HepG2 (cell line): ENCODE measurements at regions not wholly inside any gene's neighbourhood (a gene's known extent, or its start where the extent isn't known, plus 50 kb on each side); places are given as distances from the start of the nearest gene placed in this dataset.

Experiments used
- ATAC-seq: fragments of 200-7000 bp; cut with Tn5 transposase; 3 replicates; pipeline ENCODE4 v1.9.1; 2020; ENCODE audit warnings: mild to moderate bottlenecking, moderate library complexity
- BruUV-seq: library from RNA; stranded (reverse); fragments of 400-500 nt; replicated peaks from 2 replicates; lab custom pipeline; 2021; lab: Mats Ljungman, UMichigan
- CTCF ChIA-PET: fragments of 300-600 bp; formaldehyde crosslinking; extraction: SDS; loops from one replicate; lab custom pipeline; 2021; ENCODE audit warnings: low total read pairs, inconsistent platforms, low intra/inter-chr PET ratio; lab: Yijun Ruan, JAX
- POLR2A ChIA-PET: fragments of 350-600 bp; sonication (Branson Sonifier 250); formaldehyde crosslinking; loops from one replicate; lab custom pipeline; 2020; ENCODE audit warnings: antibody characterized with exemption, inconsistent platforms; lab: Yijun Ruan, JAX
- DNase-seq: peaks from one replicate; pipeline ENCODE4 v3.0.0-alpha.2; 2015; ENCODE audit warnings: low spot score
- FAIRE-seq: peaks from 3 replicates; lab custom pipeline; 2011; peaks lifted over from hg19 to GRCh38; lab: Jason Lieb, UNC
- H2AFZ ChIP-seq: one replicate; pipeline ENCODE4 v1.6.1; 2011; ENCODE audit warnings: low read length, inconsistent platforms
- H3K27ac ChIP-seq: fragments of 300-600 bp; 3 replicates; pipeline ENCODE4 v1.8.0; 2011; ENCODE audit warnings: mixed run types, mild to moderate bottlenecking, mixed read lengths, low read length, inconsistent platforms; ENCODE audit not compliant: insufficient read depth; ENCODE audit errors: extremely low read length
- H3K27me3 ChIP-seq, 2 experiments: fragments of 200-600 bp in 1 of 2; 2 replicates in 1 of 2; 3 replicates in 1 of 2; pipeline versions ENCODE4 v1.6.0 to v1.8.0; 2011; ENCODE audit warnings: low read length in 2 of 2, mild to moderate bottlenecking in 2 of 2, moderate library complexity in 2 of 2, inconsistent platforms in 1 of 2; ENCODE audit not compliant: insufficient read depth in 2 of 2, control insufficient read depth in 1 of 2
- H3K36me3 ChIP-seq, 2 experiments: fragments of 200-600 bp in 1 of 2; replicated peaks in 1 of 2; 2 replicates in 1 of 2; 3 replicates in 1 of 2; pipeline versions ENCODE4 v1.5.1 to v1.8.0; 2011; ENCODE audit warnings: low read length in 2 of 2, inconsistent platforms in 1 of 2; ENCODE audit not compliant: insufficient read depth in 2 of 2, control insufficient read depth in 1 of 2
- H3K4me1 ChIP-seq: 2 replicates; pipeline ENCODE4 v1.5.1; 2012; ENCODE audit warnings: low read length, inconsistent platforms; ENCODE audit not compliant: insufficient read depth
- H3K4me2 ChIP-seq: 2 replicates; pipeline ENCODE4 v1.6.0; 2011; ENCODE audit warnings: low read depth, low read length, inconsistent platforms
- H3K4me3 ChIP-seq, 3 experiments: fragments of 200-600 bp in 1 of 3; sonication (generic), shearing (Covaris generic) in 1 of 3; replicated peaks in 1 of 3; 2 replicates each; pipeline ENCODE4 v1.5.1; 2011 to 2016; ENCODE audit warnings: low read length in 3 of 3, inconsistent platforms in 2 of 3, low read depth in 2 of 3, mild to moderate bottlenecking in 2 of 3, control low read depth in 1 of 3, mixed read lengths in 1 of 3; ENCODE audit not compliant: insufficient read depth in 1 of 3
- H3K79me2 ChIP-seq: one replicate; pipeline ENCODE4 v1.6.1; 2011; ENCODE audit warnings: low read length, inconsistent platforms; ENCODE audit not compliant: insufficient read depth
- H3K9ac ChIP-seq: 2 replicates; pipeline ENCODE4 v1.6.0; 2011; ENCODE audit warnings: mild to moderate bottlenecking, low read depth, low read length, inconsistent platforms; ENCODE audit not compliant: insufficient read depth
- H3K9me3 ChIP-seq: 2 replicates; pipeline ENCODE4 v1.5.1; 2012; ENCODE audit warnings: mild to moderate bottlenecking, low read length
- H4K20me1 ChIP-seq: 2 replicates; pipeline ENCODE4 v1.6.0; 2011; ENCODE audit warnings: inconsistent platforms, mild to moderate bottlenecking, low read length, moderate library complexity; ENCODE audit not compliant: insufficient read depth
- JUNB ChIP-seq: sonication (generic); formaldehyde crosslinking; IDR thresholded peaks from 2 replicates; pipeline ENCODE4 v1.8.0; 2022; ENCODE audit warnings: missing genetic modification reagents, mild to moderate bottlenecking, borderline replicate concordance
- KLF13 ChIP-seq: sonication (generic); formaldehyde crosslinking; IDR thresholded peaks from 2 replicates; pipeline ENCODE4 v1.4.0; 2020; ENCODE audit warnings: mild to moderate bottlenecking, missing genetic modification reagents
- MBNL3 ChIP-seq: fragments of 250-450 bp; sonication (Bioruptor Pico); conservative IDR thresholded peaks from 2 replicates; pipeline ENCODE4 v1.8.0; 2022; ENCODE audit warnings: mild to moderate bottlenecking, inconsistent platforms
- NCOA2 ChIP-seq: sonication (generic); formaldehyde crosslinking; IDR thresholded peaks from 2 replicates; pipeline ENCODE4 v1.8.0; 2022; ENCODE audit warnings: inconsistent platforms
- PHB2 ChIP-seq: fragments of 450-650 bp; IDR thresholded peaks from 2 replicates; pipeline ENCODE4 v1.6.1; 2018; ENCODE audit not compliant: partially characterized antibody
- PLRG1 ChIP-seq: fragments of 450-650 bp; conservative IDR thresholded peaks from 2 replicates; pipeline ENCODE4 v1.6.1; 2016
- POLR2G ChIP-seq: fragments of 200-400 bp; formaldehyde crosslinking; IDR thresholded peaks from 2 replicates; pipeline ENCODE4 v1.6.1; 2018; ENCODE audit warnings: mild to moderate bottlenecking, low read depth, low read length, moderate library complexity
- RFX1 ChIP-seq: fragments of 450-650 bp; IDR thresholded peaks from 2 replicates; pipeline ENCODE4 v1.6.1; 2017
- SP4 ChIP-seq: sonication (generic); formaldehyde crosslinking; IDR thresholded peaks from 2 replicates; pipeline ENCODE4 v1.8.1; 2023; ENCODE audit warnings: mild to moderate bottlenecking, missing genetic modification reagents
- ZNF180 ChIP-seq: sonication (generic); formaldehyde crosslinking; IDR thresholded peaks from 2 replicates; pipeline ENCODE4 v1.4.0; 2020; ENCODE audit warnings: low read depth, missing genetic modification reagents, borderline replicate concordance
- ZNF691 ChIP-seq: sonication (generic); formaldehyde crosslinking; IDR thresholded peaks from 2 replicates; pipeline ENCODE4 v1.4.0; 2020; ENCODE audit warnings: missing genetic modification reagents, low read depth, mild to moderate bottlenecking, borderline replicate concordance
- WGBS: methylation state at CpG from one replicate; pipeline ENCODE4 v1.1.6; 2017; ENCODE audit warnings: low lambda C conversion rate; 5-methylcytosine and 5-hydroxymethylcytosine counted together
- in situ Hi-C: cut with HindIII; loops from 2 replicates; pipeline ENCODE4 v1.10.0; 2017; ENCODE audit warnings: low pct_unique_long_range_greater_than_20kb; ENCODE audit not compliant: extremely low pct_ligation_motif_present
- intact Hi-C: fragments of 100-400 bp; cut with micrococcal nuclease; formaldehyde crosslinking; loops from one replicate; pipeline ENCODE4 v1.10.0; 2022; ENCODE audit not compliant: unreplicated experiment
- TF ChIP-seq, protein P1 (sequence below): conservative IDR thresholded peaks from 2 replicates; pipeline ENCODE4 v1.6.1; 2018; ENCODE audit warnings: missing genetic modification reagents
- TF ChIP-seq, protein P2 (sequence below), 2 experiments: sonication (generic) in 1 of 2; formaldehyde crosslinking in 1 of 2; IDR thresholded peaks; 2 replicates each; pipeline versions ENCODE4 v1.5.1 to v1.6.1; 2011 to 2020; ENCODE audit warnings: borderline replicate concordance in 1 of 2, low read depth in 1 of 2, low read length in 1 of 2, mild to moderate bottlenecking in 1 of 2, missing genetic modification reagents in 1 of 2, moderate library complexity in 1 of 2
- TF ChIP-seq, protein P3 (sequence below): sonication (generic); formaldehyde crosslinking; IDR thresholded peaks from 2 replicates; pipeline ENCODE4 v1.4.0; 2020; ENCODE audit warnings: mild to moderate bottlenecking, missing genetic modification reagents

DNA sequence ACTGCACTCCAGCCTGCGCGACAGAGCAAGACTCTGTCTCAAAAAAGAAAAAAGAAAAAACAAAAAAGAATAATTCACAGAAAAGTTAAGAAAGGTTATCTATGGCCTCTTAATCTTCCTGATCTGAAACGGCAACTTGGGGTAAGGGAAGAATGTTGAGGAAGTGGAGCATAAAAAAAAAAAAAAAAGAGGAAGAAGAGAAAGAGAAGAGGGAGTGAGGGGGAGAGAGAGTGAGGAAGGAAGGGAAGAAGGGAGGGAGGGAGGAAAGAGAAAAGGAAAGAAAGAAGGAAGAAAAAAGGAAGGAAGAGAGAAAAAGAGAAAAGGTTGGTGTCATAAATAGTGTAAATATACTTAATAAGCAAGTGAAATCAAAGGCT, 68.9 kb upstream of the NCOA3 start:
- Histone ChIP-seq H3K27me3 (no peaks in the 10 kb centered on the region), H3K4me2 (peak overlapping the region; percentile 9), H3K9me3 (peaks cover 4% of the 10 kb centered on the region), H3K4me3 (0 out of 6 replicates have a peak overlapping the region, but pooled peaks of 1 of the 3 experiments have one; percentile 11), H4K20me1 (no peaks in the 10 kb centered on the region), H2AFZ (peak overlapping the region; percentile 21), H3K36me3 (no peaks in the 10 kb centered on the region), H3K9ac (peak overlapping the region; percentile 12; the same call in 1 of the 2 replicates), H3K79me2 (no peaks in the 10 kb centered on the region), H3K27ac (peak overlapping the region; percentile 25), H3K4me1 (peaks cover 66% of the 10 kb centered on the region)
- intact Hi-C loops: no loop called here
- no TSS peak for BruUV-seq
- no peak for TF ChIP-seq JUNB (CRISPR knock-in tag)
- TF ChIP-seq MBNL3 (CRISPR knock-in tag): no peak
- TF ChIP-seq, protein P1, sequence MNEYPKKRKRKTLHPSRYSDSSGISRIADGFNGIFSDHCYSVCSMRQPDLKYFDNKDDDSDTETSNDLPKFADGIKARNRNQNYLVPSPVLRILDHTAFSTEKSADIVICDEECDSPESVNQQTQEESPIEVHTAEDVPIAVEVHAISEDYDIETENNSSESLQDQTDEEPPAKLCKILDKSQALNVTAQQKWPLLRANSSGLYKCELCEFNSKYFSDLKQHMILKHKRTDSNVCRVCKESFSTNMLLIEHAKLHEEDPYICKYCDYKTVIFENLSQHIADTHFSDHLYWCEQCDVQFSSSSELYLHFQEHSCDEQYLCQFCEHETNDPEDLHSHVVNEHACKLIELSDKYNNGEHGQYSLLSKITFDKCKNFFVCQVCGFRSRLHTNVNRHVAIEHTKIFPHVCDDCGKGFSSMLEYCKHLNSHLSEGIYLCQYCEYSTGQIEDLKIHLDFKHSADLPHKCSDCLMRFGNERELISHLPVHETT (CRISPR knock-in tag): 0 out of 2 replicates have a peak, but pooled peaks have one; percentile 2
- TF ChIP-seq ZNF691: 0 out of 2 replicates have a peak, but pooled peaks have one; percentile 7
- TF ChIP-seq PHB2: peak; percentile 54
- no peak for TF ChIP-seq ZNF180
- no peak for TF ChIP-seq NCOA2 (CRISPR knock-in tag)
- TF ChIP-seq, protein P2, sequence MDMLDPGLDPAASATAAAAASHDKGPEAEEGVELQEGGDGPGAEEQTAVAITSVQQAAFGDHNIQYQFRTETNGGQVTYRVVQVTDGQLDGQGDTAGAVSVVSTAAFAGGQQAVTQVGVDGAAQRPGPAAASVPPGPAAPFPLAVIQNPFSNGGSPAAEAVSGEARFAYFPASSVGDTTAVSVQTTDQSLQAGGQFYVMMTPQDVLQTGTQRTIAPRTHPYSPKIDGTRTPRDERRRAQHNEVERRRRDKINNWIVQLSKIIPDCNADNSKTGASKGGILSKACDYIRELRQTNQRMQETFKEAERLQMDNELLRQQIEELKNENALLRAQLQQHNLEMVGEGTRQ (IDR thresholded peaks at IDR 0.05; ENCODE audit: low read depth, low read length): no peak
- TF ChIP-seq, protein P2 (CRISPR knock-in tag; IDR thresholded peaks at IDR 0.05; ENCODE audit: borderline replicate concordance): 0 out of 2 replicates have a peak, but pooled peaks have one; percentile 26
- no peak for TF ChIP-seq POLR2G
- TF ChIP-seq PLRG1: 0 out of 2 replicates have a peak, but pooled peaks have one; percentile 43
- TF ChIP-seq RFX1: no peak
- no peak for TF ChIP-seq KLF13 (CRISPR knock-in tag)
- no peak for TF ChIP-seq SP4
- TF ChIP-seq, protein P3, sequence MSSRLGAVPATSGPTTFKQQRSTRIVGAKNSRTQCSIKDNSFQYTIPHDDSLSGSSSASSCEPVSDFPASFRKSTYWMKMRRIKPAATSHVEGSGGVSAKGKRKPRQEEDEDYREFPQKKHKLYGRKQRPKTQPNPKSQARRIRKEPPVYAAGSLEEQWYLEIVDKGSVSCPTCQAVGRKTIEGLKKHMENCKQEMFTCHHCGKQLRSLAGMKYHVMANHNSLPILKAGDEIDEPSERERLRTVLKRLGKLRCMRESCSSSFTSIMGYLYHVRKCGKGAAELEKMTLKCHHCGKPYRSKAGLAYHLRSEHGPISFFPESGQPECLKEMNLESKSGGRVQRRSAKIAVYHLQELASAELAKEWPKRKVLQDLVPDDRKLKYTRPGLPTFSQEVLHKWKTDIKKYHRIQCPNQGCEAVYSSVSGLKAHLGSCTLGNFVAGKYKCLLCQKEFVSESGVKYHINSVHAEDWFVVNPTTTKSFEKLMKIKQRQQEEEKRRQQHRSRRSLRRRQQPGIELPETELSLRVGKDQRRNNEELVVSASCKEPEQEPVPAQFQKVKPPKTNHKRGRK: peak; percentile 97; the same call in 1 of the 2 replicates
- ATAC-seq (no peak), FAIRE-seq (no peak), DNase-seq (no peak)
- WGBS: 68% methylated on average over 3 of the region's 3 CpGs
- CTCF ChIA-PET: no interaction called here
- POLR2A ChIA-PET: interaction anchor here (0.8 to 1.4 kb wide), 11 partner anchors 14 to 76 kb away, joined by 3 to 13 read pairs (median 4); partner anchors contain the start of genes NCOA3 and ZMYND8
- in situ Hi-C loops: no loop called here
